ENCODE measurements at regions not wholly inside any gene's neighbourhood (a gene's known extent, or its start where the extent isn't known, plus 50 kb on each side); places are given as distances from the start of the nearest gene placed in this dataset.

DNA sequence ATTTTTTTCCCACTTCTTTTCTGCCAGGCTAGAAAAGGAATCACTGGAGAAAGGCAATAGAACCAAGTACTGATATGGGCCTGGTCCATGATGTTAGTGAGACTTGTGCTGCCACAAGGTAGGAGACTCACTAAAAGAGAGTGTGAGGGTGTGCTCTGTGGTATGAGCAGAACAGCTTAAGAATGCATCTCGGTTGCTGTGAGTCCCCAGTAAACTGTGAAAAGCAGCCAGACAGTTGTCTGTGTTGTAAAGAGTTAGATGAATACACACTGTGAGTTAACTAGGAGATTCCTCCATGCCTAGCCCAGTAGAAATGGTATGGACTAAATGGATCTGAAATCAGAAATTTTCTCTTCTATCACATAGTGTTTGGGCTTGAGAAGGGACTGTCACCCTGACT lies 1177.3 kb upstream of the MIR17HG start (continued):
- no peak for TF ChIP-seq RELA (CRISPR knock-in tag; IDR thresholded peaks at IDR 0.05; ENCODE audit: borderline replicate concordance)
- TF ChIP-seq, protein P1, sequence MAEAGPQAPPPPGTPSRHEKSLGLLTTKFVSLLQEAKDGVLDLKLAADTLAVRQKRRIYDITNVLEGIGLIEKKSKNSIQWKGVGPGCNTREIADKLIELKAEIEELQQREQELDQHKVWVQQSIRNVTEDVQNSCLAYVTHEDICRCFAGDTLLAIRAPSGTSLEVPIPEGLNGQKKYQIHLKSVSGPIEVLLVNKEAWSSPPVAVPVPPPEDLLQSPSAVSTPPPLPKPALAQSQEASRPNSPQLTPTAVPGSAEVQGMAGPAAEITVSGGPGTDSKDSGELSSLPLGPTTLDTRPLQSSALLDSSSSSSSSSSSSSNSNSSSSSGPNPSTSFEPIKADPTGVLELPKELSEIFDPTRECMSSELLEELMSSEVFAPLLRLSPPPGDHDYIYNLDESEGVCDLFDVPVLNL (CRISPR knock-in tag; IDR thresholded peaks at IDR 0.05; ENCODE audit: borderline replicate concordance, low read depth): no peak
- no peak for TF ChIP-seq SMAD3 (CRISPR knock-in tag; IDR thresholded peaks at IDR 0.05; ENCODE audit: borderline replicate concordance)

DNA sequence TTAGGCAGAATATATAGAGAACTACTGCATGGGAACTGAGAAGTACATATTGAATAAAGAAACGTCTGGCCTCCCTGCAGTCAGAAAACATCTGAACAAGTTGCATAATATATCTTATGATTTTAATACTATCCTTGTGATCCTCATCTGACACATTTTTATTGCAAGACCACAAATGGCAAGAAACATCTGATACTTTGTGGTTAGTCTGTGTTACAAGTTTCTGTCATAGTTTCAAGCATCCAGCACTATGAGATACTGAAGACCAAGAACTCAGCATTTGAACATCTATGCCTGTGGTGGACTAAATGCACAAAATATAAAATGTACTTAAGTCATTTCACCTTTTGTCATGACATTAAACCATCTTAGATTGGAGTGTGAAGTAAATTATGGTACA lies 1175.8 kb upstream of the MIR17HG start:
- TF ChIP-seq PRRX2 (CRISPR knock-in tag; IDR thresholded peaks at IDR 0.05): no peak
- no peak for TF ChIP-seq TCF7 (CRISPR knock-in tag; IDR thresholded peaks at IDR 0.05; ENCODE audit: low read depth)
- TF ChIP-seq, protein P2, sequence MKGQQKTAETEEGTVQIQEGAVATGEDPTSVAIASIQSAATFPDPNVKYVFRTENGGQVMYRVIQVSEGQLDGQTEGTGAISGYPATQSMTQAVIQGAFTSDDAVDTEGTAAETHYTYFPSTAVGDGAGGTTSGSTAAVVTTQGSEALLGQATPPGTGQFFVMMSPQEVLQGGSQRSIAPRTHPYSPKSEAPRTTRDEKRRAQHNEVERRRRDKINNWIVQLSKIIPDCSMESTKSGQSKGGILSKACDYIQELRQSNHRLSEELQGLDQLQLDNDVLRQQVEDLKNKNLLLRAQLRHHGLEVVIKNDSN (CRISPR knock-in tag; IDR thresholded peaks at IDR 0.05): no peak
- TF ChIP-seq, protein P3, sequence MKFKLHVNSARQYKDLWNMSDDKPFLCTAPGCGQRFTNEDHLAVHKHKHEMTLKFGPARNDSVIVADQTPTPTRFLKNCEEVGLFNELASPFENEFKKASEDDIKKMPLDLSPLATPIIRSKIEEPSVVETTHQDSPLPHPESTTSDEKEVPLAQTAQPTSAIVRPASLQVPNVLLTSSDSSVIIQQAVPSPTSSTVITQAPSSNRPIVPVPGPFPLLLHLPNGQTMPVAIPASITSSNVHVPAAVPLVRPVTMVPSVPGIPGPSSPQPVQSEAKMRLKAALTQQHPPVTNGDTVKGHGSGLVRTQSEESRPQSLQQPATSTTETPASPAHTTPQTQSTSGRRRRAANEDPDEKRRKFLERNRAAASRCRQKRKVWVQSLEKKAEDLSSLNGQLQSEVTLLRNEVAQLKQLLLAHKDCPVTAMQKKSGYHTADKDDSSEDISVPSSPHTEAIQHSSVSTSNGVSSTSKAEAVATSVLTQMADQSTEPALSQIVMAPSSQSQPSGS (CRISPR knock-in tag; IDR thresholded peaks at IDR 0.05; ENCODE audit: borderline replicate concordance, low read depth): no peak
- TF ChIP-seq, protein P4, sequence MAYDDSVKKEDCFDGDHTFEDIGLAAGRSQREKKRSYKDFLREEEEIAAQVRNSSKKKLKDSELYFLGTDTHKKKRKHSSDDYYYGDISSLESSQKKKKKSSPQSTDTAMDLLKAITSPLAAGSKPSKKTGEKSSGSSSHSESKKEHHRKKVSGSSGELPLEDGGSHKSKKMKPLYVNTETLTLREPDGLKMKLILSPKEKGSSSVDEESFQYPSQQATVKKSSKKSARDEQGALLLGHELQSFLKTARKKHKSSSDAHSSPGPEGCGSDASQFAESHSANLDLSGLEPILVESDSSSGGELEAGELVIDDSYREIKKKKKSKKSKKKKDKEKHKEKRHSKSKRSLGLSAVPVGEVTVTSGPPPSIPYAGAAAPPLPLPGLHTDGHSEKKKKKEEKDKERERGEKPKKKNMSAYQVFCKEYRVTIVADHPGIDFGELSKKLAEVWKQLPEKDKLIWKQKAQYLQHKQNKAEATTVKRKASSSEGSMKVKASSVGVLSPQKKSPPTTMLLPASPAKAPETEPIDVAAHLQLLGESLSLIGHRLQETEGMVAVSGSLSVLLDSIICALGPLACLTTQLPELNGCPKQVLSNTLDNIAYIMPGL (CRISPR knock-in tag; IDR thresholded peaks at IDR 0.05): no peak
- TF ChIP-seq, protein P5, sequence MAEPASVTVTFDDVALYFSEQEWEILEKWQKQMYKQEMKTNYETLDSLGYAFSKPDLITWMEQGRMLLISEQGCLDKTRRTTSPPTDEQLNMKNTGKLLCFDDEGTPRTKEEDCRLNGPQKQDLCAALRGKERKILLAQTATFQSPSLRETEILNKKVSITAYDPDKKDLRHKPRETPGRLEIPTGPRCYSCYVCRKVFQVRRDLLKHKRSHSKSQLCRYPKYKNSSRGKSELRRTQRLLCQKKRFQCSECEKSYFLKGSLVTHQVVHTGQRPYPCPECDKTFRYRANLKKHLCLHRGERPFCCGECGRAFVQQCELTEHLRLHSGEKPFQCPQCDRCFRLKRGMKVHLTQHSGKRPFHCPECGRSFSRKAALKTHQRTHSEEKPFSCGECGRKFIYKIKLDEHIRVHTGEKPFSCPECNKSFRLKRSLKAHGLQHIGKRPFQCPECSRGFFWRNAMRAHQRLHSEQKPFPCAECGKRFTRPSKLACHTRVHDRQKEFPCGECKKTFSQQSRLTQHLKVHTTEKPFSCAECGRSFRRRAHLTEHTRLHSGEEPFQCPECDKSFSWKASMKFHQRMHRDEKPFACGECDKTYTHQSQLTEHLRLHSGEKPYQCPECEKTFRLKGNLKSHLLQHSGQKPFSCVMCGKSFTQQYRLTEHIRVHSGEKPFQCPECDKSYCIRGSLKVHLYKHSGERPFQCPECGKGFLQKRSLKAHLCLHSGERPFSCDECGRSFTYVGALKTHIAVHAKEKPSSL (CRISPR knock-in tag; conservative IDR thresholded peaks at IDR 0.05): no peak
- Mint-ChIP-seq H3K4me1 (peaks cover 7% of the 10 kb centered on the region), H3K36me3 (no peaks in the 10 kb centered on the region), H3K9me3 (no peaks in the 10 kb centered on the region), H3K27me3 (ENCODE audit: low read depth) (no peaks in the 10 kb centered on the region), H3K4me3 (no peak overlapping the region), H3K27ac (no peak overlapping the region)
- ATAC-seq (no peak), DNase-seq (ENCODE audit: low spot score) (no peak)
- ChIA-PET CTCF (no interaction called here), POLR2A (no interaction called here)

DNA sequence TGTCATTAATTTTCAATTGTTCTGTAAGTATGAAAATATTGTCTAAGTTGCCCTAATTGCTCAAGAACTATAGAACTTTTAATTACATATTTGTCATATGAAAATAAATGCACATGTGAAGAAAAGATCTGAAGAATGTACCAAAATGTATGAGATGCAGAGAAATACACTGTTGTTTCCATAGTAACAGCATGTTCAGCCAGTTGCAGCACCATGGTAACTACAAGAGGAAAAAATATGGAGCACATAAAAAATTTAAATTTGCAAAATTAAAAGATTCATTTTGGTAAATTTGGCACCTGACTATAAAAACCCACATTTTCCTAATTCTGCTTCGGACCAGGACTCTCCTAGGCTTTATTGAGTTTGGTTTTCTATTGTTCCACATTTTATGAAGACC lies 1170.0 kb upstream of the MIR17HG start:
- no peak for DNase-seq (ENCODE audit: low spot score)
- H3K27me3 Mint-ChIP-seq (ENCODE audit: low read depth): no peaks in the 10 kb centered on the region
- ATAC-seq: no peak
- H3K4me3 Mint-ChIP-seq: no peak overlapping the region
- ChIA-PET POLR2A (no interaction called here), CTCF (no interaction called here)
- no peaks in the 10 kb centered on the region for H3K9me3 Mint-ChIP-seq
- H3K27ac Mint-ChIP-seq: no peak overlapping the region
- no peaks in the 10 kb centered on the region for H3K36me3 Mint-ChIP-seq
- peaks cover 7% of the 10 kb centered on the region for H3K4me1 Mint-ChIP-seq
- TF ChIP-seq ZNF138 (CRISPR knock-in tag; conservative IDR thresholded peaks at IDR 0.05): no peak
- no peak for TF ChIP-seq EMX1 (CRISPR knock-in tag; IDR thresholded peaks at IDR 0.05)
- no peak for TF ChIP-seq ZNF232 (CRISPR knock-in tag; IDR thresholded peaks at IDR 0.05)
- no peak for TF ChIP-seq SMAD3 (CRISPR knock-in tag; IDR thresholded peaks at IDR 0.05; ENCODE audit: borderline replicate concordance)
- TF ChIP-seq, protein P3 (CRISPR knock-in tag; IDR thresholded peaks at IDR 0.05; ENCODE audit: borderline replicate concordance, low read depth): no peak
- TF ChIP-seq, protein P6, sequence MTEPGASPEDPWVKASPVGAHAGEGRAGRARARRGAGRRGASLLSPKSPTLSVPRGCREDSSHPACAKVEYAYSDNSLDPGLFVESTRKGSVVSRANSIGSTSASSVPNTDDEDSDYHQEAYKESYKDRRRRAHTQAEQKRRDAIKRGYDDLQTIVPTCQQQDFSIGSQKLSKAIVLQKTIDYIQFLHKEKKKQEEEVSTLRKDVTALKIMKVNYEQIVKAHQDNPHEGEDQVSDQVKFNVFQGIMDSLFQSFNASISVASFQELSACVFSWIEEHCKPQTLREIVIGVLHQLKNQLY (CRISPR knock-in tag; IDR thresholded peaks at IDR 0.05): no peak
- no peak for TF ChIP-seq GTF2I (CRISPR knock-in tag; conservative IDR thresholded peaks at IDR 0.05)
- no peak for TF ChIP-seq GABPB1 (CRISPR knock-in tag; IDR thresholded peaks at IDR 0.05)
- TF ChIP-seq ZNF671 (CRISPR knock-in tag; IDR thresholded peaks at IDR 0.05): no peak
- no peak for TF ChIP-seq ZNF396 (CRISPR knock-in tag; IDR thresholded peaks at IDR 0.05; ENCODE audit: borderline replicate concordance)
- TF ChIP-seq PRRX2 (CRISPR knock-in tag; IDR thresholded peaks at IDR 0.05): no peak
- TF ChIP-seq RORB (CRISPR knock-in tag; IDR thresholded peaks at IDR 0.05): no peak
- TF ChIP-seq, protein P7, sequence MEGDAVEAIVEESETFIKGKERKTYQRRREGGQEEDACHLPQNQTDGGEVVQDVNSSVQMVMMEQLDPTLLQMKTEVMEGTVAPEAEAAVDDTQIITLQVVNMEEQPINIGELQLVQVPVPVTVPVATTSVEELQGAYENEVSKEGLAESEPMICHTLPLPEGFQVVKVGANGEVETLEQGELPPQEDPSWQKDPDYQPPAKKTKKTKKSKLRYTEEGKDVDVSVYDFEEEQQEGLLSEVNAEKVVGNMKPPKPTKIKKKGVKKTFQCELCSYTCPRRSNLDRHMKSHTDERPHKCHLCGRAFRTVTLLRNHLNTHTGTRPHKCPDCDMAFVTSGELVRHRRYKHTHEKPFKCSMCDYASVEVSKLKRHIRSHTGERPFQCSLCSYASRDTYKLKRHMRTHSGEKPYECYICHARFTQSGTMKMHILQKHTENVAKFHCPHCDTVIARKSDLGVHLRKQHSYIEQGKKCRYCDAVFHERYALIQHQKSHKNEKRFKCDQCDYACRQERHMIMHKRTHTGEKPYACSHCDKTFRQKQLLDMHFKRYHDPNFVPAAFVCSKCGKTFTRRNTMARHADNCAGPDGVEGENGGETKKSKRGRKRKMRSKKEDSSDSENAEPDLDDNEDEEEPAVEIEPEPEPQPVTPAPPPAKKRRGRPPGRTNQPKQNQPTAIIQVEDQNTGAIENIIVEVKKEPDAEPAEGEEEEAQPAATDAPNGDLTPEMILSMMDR (IDR thresholded peaks at IDR 0.05): no peak
